ENCODE measurements at regions not wholly inside any gene's neighbourhood (a gene's known extent, or its start where the extent isn't known, plus 50 kb on each side); places are given as distances from the start of the nearest gene placed in this dataset.
"Not testable (repeated sequence)": the region's sequence is repeated elsewhere in the genome, so short reads cannot be mapped to it uniquely, and the experiment has no call there.

DNA sequence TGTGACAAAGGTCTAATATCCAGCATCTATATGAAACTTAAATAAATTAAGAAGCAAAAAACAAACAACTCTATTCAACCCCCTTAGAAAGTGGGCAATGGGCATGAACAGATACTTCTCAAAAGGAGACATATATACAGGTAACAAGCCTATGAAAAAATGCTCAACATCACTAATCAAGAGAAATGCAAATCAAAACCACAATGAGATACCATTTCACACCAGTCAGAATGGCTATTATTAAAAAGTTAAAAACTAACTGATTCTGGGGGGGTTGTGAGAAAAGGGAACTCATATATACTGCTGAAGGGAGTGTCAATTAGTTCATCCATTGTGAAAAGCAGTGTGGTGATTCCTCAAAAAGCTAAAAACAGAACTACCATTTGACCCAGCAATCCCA, 198.9 kb downstream of the BMP4 start:
- Histone ChIP-seq H3K4me1 (ENCODE audit: insufficient read depth, low read length) (no peaks in the 10 kb centered on the region), H3K4me3 (ENCODE audit: low read length) (no peak overlapping the region), H3K9me3 (ENCODE audit: low read depth, low read length) (peaks cover 10% of the 10 kb centered on the region), H3K27me3 (ENCODE audit: insufficient read depth, low read length) (no peaks in the 10 kb centered on the region)

DNA sequence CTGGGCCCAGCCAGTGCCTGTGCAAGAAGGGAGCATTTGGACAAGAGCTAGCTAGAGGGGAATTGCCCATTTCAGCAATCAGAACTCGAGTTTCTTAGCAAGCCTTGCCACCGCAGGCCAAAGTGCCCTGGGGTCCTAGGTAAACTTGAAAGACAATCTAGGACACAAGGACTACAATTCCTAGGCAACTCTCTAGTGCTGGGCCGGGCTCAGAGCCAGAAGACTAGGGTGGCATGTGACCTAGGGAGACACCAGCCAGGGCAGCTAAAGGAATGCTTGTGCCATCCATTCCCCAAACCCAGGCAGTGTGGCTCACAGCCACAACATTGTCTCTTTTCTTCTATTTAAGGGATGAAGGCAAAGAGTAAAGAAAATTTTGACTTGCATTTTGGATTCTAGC, 205.0 kb downstream of the BMP4 start:
- no peaks in the 10 kb centered on the region for H3K9me3 ChIP-seq (ENCODE audit: low read depth, low read length)
- H3K4me1 ChIP-seq (ENCODE audit: insufficient read depth, low read length): no peaks in the 10 kb centered on the region
- no peak overlapping the region for H3K4me3 ChIP-seq (ENCODE audit: low read length)
- H3K27me3 ChIP-seq (ENCODE audit: insufficient read depth, low read length): no peaks in the 10 kb centered on the region

DNA sequence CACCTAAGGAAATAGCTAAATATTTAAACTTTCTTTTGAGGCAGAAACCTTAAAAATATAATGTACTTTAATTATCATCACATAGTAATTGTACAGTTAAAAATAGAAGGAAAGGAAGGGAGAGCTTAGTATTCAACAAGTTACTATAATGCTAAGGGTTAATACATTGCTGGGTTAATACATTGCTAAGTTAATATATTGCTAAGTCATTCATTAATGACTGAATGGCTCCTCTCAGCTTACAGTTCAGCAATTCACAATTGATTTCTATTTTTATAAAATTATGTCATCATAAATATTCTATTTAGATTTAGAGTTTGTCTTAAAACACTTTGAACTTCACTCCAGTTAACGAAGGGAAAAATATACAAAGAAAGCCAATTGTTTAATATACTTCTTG, 207.9 kb downstream of the BMP4 start:
- no peaks in the 10 kb centered on the region for H3K27me3 ChIP-seq (ENCODE audit: insufficient read depth, low read length)
- H3K4me3 ChIP-seq (ENCODE audit: low read length): no peak overlapping the region
- H3K9me3 ChIP-seq (ENCODE audit: low read depth, low read length): no peaks in the 10 kb centered on the region
- no peaks in the 10 kb centered on the region for H3K4me1 ChIP-seq (ENCODE audit: insufficient read depth, low read length)

DNA sequence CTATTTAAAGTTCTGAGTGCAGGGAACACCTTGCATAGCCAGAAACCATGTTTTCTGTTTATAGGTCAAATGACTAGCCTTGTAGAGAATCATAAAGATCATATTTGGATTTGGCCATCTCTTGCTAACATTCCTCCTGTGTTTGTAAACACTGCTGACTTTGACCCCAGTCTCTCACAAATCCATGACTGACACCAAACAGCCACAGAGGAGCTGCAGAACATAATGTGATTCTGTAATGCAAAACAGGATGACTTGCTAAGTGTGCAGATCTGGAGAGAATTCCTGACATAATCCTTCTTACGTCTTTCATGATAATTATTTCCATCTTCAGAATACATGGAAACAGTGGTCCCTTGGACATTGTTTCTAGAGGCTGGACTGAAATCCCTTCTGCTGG, 211.8 kb downstream of the BMP4 start:
- Histone ChIP-seq H3K9me3 (ENCODE audit: low read depth, low read length) (no peaks in the 10 kb centered on the region), H3K4me3 (ENCODE audit: low read length) (no peak overlapping the region), H3K4me1 (ENCODE audit: insufficient read depth, low read length) (no peaks in the 10 kb centered on the region), H3K27me3 (ENCODE audit: insufficient read depth, low read length) (no peaks in the 10 kb centered on the region)

DNA sequence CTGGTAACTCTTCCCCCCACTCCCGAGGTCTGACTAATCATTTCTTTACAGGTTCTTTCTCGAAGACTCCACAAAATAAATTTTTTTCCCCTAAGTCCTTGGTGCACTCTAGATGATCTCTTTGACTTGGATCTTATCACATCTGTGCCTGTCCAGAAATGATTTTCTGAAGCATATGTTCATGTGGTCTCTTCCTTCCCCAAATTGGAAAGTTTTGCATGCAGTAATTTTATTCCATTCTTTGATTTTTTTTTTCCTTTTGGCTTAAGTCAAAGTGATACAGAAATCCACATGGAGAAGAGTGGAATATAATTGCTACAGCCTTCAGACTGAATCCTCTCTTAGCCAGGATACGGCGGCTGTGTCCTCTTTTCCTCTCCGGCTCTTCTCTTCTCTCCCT, 213.3 kb downstream of the BMP4 start:
- no peaks in the 10 kb centered on the region for H3K27me3 ChIP-seq (ENCODE audit: insufficient read depth, low read length)
- no peaks in the 10 kb centered on the region for H3K4me1 ChIP-seq (ENCODE audit: insufficient read depth, low read length)
- H3K4me3 ChIP-seq (ENCODE audit: low read length): no peak overlapping the region
- no peaks in the 10 kb centered on the region for H3K9me3 ChIP-seq (ENCODE audit: low read depth, low read length)

DNA sequence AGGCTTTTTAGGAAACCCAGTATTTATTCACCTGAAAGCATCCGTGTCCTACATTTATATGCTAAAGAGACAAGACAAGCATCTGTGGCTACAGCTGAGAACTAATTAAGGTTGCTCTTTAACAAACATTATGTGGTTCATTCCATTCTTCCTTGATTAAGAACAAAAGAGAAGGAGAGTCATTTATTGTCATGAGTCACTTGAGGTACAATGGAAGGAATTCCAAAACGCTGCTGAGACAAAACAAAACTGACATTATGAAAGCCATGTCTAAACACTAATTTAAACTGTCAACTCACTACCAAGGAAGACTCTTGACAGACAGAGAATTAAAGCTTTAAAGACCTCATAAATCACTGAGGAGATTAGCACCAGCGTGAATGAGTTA, 214.4 kb downstream of the BMP4 start:
- Histone ChIP-seq H3K9me3 (ENCODE audit: low read depth, low read length) (no peaks in the 10 kb centered on the region), H3K4me1 (ENCODE audit: insufficient read depth, low read length) (no peaks in the 10 kb centered on the region), H3K27me3 (ENCODE audit: insufficient read depth, low read length) (no peaks in the 10 kb centered on the region), H3K4me3 (ENCODE audit: low read length) (no peak overlapping the region)

DNA sequence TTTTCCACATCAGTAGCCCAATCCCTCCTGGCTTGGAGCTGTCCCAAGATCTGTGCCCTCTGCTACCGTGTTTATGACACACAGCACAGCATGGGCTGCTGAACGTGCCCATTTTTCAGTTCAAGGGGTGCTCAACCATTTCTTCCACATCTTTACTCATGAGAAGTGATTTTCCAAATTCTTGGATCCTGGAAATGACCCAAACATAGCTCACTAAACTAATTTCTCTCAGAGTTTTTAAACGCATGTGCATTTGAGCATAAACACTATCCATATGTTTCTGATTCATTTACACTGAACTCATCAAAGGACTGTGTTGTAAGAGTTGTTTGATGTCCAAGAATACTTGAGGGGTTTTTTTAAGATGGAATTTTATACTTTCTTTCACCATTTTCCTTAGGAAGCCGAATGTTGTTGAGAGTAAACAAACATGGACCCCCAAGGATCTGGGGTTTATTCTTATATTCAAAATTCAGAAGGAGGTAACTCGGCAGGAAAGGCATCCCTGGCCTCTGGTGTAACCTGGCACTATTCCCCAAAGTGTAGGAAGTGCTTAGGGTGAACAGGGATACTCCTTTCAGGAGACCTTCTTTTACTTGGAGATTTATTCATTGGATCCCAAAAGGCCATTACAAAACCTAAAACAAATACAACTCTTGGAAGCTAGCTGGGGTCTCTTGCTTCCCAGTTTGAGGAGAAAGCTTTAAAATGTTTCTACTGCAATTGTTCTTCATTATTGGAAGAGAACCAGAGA, 215.0 kb downstream of the BMP4 start:
- Histone ChIP-seq H3K9me3 (ENCODE audit: low read depth, low read length) (no peaks in the 10 kb centered on the region), H3K4me1 (ENCODE audit: insufficient read depth, low read length) (no peaks in the 10 kb centered on the region), H3K27me3 (ENCODE audit: insufficient read depth, low read length) (no peaks in the 10 kb centered on the region), H3K4me3 (ENCODE audit: low read length) (no peak overlapping the region)

DNA sequence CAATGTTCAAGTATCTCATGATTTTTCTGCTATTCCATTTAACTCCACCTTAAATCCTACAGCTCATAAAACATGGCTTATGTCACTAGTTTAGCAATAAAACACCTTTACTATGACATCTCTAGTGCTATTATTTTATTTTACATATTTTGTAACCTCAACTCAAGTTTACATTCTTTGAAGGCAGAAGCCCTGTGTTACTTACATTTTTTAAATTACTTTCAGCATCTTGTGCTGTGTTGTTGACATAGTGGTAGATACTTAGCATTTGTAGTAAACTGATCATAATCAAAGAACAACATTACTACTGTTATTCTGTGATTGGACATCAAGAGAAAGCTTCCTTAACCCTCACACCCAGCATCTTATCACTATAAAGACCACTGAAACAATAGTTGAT, 216.1 kb downstream of the BMP4 start:
- Histone ChIP-seq H3K4me1 (ENCODE audit: insufficient read depth, low read length) (no peaks in the 10 kb centered on the region), H3K27me3 (ENCODE audit: insufficient read depth, low read length) (no peaks in the 10 kb centered on the region), H3K4me3 (ENCODE audit: low read length) (no peak overlapping the region), H3K9me3 (ENCODE audit: low read depth, low read length) (no peaks in the 10 kb centered on the region)

DNA sequence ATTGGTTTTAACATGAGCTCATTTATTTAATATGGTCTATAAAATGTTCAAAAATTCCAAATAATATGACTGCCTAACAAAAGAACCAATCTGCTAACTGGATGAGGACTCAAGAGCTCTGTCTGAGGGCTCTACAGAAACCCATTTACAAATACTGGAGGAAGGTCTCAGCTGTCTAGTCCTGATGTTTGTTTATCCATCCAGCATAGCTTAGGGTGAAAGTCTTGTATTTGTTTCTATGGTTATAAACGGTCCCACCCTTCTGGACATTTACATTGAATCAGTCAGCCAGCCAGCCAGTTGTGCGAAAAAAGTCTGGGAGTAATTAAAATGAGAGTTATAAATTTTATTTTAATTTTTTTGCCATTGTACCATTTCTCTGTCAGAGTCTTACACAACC, 220.7 kb downstream of the BMP4 start:
- no peaks in the 10 kb centered on the region for H3K27me3 ChIP-seq (ENCODE audit: insufficient read depth, low read length)
- no peak overlapping the region for H3K4me3 ChIP-seq (ENCODE audit: low read length)
- no peaks in the 10 kb centered on the region for H3K4me1 ChIP-seq (ENCODE audit: insufficient read depth, low read length)
- no peaks in the 10 kb centered on the region for H3K9me3 ChIP-seq (ENCODE audit: low read depth, low read length)

DNA sequence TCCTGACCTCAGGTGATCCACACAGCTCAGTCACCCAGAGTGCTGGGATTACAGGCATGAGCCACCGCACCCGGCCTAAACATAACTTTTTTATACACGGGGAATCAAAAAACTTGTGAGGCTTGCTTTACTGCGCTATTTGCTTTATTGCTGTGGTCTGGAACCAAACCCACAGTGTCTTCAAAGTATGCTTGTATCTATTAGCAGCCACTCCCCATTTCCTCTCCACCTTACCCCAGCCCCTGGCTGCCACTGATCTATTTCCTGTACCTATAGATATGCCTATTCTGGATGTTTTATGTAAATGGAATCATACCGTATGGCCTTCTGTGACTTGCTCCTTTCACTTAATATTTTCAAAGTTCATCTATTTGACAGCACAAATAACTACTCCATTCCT, 233.4 kb downstream of the BMP4 start:
- Histone ChIP-seq H3K27me3 (ENCODE audit: insufficient read depth, low read length) (no peaks in the 10 kb centered on the region), H3K4me1 (ENCODE audit: insufficient read depth, low read length) (no peaks in the 10 kb centered on the region), H3K9me3 (ENCODE audit: low read depth, low read length) (no peaks in the 10 kb centered on the region), H3K4me3 (ENCODE audit: low read length) (no peak overlapping the region)

DNA sequence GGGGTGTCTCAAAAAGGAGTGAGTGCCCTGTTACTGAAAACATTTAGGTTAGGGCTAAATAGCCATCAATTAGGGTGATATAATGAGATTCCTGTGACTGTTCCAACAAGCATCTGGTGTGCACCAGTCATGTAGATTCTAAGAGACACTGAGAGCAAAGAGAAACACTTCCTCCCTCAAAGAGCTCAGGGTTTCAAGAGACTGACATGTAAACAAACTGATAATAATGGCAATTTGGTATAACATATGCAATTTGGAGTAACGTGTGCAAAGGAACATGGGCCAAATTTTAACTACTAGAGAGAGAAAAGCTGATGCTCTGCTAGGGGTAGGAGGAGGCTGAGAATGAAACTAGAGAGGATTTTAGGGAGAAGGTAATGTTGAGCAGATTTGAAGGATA, 237.1 kb downstream of the BMP4 start:
- no peaks in the 10 kb centered on the region for H3K4me1 ChIP-seq (ENCODE audit: insufficient read depth, low read length)

DNA sequence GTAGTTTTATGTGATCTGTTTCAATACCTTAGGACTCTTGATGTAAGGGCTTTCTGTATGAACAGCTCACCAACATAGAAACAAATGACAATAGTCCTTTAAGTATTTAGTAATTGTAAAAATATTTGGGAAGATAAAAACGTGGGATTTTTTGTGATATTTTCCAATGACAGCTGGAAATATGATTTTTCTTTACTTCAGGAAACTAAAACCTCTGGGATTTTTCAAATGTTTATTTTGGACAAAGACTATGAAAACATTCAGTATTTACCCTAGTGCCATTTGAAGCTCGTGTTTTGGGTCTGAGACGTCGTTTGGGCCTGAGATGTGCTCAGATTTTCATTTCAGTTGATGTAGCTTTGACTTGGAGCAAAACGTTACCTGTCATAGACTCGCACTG, 240.0 kb downstream of the BMP4 start:
- no peak overlapping the region for H3K4me3 ChIP-seq (ENCODE audit: low read length)
- no peaks in the 10 kb centered on the region for H3K27me3 ChIP-seq (ENCODE audit: insufficient read depth, low read length)
- no peaks in the 10 kb centered on the region for H3K9me3 ChIP-seq (ENCODE audit: low read depth, low read length)
- H3K4me1 ChIP-seq (ENCODE audit: insufficient read depth, low read length): no peaks in the 10 kb centered on the region

More for the DNA sequence above, 237.1 kb downstream of the BMP4 start:
- Histone ChIP-seq H3K9me3 (ENCODE audit: low read depth, low read length) (no peaks in the 10 kb centered on the region), H3K27me3 (ENCODE audit: insufficient read depth, low read length) (no peaks in the 10 kb centered on the region), H3K4me3 (ENCODE audit: low read length) (no peak overlapping the region)

DNA sequence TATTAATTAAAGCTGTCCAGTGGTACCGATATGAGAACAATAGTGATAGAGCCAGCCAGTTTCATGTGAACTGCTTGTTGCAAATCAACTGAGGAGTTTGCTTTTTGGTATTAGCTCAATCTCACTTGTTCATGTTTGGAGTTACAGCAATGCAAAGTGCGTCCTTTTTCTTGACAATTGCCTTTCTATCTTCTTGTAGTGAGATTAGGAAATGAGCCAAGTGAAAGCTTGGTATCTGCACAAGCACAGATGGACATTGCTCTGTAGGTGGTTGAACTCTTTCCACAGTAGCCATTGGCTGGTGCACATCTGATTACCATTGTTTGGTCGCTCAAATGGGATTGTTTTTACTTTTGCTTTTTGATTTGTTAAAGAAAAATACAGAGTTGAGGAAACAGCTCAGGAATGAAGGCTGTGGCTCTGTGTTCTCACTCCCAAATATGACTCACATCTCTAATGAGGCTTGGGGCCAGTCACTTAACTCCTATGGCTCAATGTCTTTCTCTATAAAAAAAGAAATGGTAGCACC, 241.4 kb downstream of the BMP4 start:
- no peaks in the 10 kb centered on the region for H3K27me3 ChIP-seq (ENCODE audit: insufficient read depth, low read length)
- no peaks in the 10 kb centered on the region for H3K9me3 ChIP-seq (ENCODE audit: low read depth, low read length)
- H3K4me1 ChIP-seq (ENCODE audit: insufficient read depth, low read length): no peaks in the 10 kb centered on the region
- H3K4me3 ChIP-seq (ENCODE audit: low read length): no peak overlapping the region

DNA sequence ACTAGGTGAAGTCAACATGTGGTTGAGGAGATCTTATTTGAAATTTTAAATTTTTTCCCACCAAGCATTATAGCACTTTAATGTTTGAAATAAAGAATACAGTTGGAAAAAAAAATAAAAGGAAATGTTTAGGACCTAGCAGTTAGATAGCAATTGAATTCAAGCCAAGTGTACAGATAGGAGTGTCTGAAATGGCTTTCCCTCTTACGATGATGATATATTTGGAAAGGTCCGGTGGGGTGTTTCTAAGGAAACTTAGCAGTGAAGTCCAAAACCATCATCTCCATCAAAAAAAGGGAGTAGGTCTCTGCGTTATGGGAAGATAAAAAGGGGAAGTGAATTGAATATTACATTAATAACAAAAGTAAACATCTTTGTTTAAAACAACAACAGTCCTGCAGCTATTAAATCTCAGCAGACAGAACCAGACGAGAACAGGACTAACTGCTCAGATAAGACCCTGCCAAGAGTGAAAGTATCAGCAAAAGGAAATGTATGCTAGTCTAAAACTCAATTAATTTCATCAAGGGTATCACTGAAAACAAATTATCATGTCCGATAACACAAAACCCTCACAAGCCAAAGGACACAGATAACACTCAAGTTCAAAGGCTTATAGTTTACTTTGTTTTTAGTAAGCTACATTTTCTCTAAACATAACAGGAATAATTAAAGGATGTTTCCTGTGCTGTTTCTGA, 242.0 kb downstream of the BMP4 start:
- H3K4me3 ChIP-seq (ENCODE audit: low read length): no peak overlapping the region
- H3K9me3 ChIP-seq (ENCODE audit: low read depth, low read length): no peaks in the 10 kb centered on the region
- H3K4me1 ChIP-seq (ENCODE audit: insufficient read depth, low read length): no peaks in the 10 kb centered on the region
- no peaks in the 10 kb centered on the region for H3K27me3 ChIP-seq (ENCODE audit: insufficient read depth, low read length)

DNA sequence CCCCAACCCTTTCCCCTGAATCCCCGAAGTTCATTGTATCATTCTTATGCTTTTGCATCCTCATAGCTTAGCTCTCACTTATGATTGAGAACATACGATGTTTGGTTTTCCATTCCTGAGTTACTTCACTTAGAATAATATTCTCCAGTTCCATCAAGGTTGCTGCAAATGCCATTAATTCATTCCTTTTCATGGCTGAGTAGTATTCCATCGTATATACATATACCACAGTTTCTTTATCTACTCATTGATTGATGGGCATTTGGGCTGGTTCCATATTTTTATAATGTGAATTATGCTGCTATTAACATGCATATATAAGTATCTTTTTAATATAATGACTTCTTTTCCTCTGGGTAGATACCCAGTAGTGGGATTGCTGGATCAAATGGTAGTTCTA, 243.7 kb downstream of the BMP4 start:
- not testable (repeated sequence) for H3K4me3 ChIP-seq (ENCODE audit: low read length); H3K4me1 ChIP-seq (ENCODE audit: insufficient read depth, low read length); H3K9me3 ChIP-seq (ENCODE audit: low read depth, low read length); H3K27me3 ChIP-seq (ENCODE audit: insufficient read depth, low read length)

DNA sequence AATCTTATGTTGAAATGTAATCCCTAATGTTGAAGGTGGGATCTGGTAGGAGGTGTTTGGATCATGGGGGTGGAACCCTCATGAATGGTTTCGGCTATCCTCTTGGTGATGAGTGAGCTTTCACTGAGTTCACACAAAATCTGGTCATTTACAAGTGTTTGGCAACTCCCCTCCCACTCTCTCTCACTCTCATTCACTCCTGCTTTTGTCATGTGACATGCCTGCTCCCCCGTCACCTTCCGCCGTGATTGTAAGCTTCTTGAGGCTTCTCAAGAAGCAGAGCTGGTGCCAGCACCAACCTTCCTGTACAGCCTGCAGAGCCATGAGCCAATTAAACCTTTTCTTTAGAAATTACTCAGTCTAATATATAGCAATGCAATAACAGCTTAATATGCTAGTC, 245.4 kb downstream of the BMP4 start:
- Histone ChIP-seq H3K4me3 (ENCODE audit: low read length) (no peak overlapping the region), H3K4me1 (ENCODE audit: insufficient read depth, low read length) (no peaks in the 10 kb centered on the region), H3K27me3 (ENCODE audit: insufficient read depth, low read length) (no peaks in the 10 kb centered on the region), H3K9me3 (ENCODE audit: low read depth, low read length) (no peaks in the 10 kb centered on the region)

All from mononuclear cell (primary cell).